GM19351 (cell line): ENCODE measurements at regions not wholly inside any gene's neighbourhood (a gene's known extent, or its start where the extent isn't known, plus 50 kb on each side); places are given as distances from the start of the nearest gene placed in this dataset.
"Not testable (repeated sequence)": the region's sequence is repeated elsewhere in the genome, so short reads cannot be mapped to it uniquely, and the experiment has no call there.

Experiments
- ATAC-seq: cut with Tn5 transposase; IDR thresholded peaks from one replicate; pipeline ENCODE4 v1.9.1; 2021; ENCODE audit warnings: mild to moderate bottlenecking, moderate library complexity; ENCODE audit not compliant: unreplicated experiment

DNA sequence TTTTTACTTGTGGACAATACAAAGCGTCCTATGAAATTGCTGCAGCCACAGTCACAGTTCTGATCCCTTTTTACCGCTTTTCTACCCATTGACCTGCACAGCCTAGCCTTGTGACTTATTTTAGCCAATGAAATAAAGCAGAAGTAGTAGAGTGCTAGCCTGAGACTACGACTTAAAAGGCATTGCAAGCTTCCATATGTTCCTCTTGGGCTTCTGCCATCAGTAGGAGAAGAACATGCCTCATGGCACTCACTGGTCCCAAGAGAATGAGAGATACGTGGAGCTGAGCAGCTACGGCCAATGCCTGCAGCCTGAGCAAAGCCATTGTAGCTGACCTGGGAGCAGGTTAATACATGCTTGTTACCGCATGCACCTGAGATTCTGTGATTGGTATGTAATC lies 416.6 kb upstream of the CLINT1 start:
- no peak for ATAC-seq

DNA sequence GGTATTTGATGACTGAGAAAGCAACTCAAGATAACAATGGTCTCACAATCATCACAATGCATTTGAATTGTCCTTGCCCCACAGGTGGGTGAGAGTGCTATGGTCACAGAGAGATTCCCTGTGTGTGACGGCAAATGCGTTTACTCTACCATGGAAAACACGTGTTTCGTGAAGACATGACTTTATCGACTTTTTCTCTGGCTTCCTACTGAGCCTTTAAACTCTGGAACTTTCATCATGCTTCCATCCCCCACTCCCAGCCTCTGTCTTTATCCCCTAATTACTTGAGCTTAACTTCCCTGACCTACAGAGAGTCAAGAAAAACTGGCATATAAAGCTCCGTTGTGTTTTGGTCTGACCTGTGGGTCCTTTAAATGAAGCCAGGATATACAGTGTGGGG lies 414.1 kb upstream of the CLINT1 start:
- no peak for ATAC-seq

DNA sequence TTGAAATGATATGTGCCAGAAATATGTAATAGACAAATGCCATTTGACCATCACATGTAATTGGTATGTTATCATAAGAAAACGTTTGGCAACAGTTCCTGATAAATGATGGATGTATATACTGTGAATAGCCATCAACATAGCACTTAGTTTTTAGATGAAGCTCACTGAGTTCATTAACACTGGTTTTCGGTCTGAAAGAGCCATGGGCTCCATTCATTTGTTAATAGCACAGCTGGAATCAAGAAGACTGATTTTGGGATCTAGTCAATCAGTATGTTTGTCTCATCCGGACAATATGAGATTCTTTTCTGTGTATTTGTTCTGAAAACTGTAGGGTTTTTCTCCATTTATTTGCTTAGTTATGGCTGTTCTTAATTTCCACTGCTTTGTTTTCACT lies 413.5 kb upstream of the CLINT1 start:
- no peak for ATAC-seq

DNA sequence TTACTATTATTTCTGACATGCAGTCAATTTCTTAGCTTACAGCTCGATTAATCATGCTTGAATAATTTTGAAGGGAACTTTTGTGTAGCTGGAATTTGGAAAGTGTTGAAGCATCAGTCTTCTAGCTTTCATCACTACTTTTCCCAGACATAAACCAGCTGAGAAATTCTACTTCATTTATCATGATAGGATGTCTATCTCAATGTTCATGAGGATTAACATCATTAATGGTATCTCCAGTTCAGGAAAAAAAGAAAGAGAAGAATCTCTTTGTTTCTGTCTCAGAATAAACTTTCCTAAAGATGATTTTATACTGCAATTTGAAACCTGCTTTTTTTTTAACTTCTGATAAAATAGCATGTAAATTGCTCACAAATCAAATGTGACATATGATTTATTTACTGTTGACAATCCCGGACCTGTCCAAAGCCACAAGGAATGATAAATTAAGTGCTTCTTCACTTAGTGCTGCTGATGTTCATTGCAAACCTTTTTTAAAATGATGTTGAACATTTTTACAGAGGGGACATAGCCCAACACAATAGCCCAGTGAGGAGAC lies 412.1 kb upstream of the CLINT1 start:
- no peak for ATAC-seq

DNA sequence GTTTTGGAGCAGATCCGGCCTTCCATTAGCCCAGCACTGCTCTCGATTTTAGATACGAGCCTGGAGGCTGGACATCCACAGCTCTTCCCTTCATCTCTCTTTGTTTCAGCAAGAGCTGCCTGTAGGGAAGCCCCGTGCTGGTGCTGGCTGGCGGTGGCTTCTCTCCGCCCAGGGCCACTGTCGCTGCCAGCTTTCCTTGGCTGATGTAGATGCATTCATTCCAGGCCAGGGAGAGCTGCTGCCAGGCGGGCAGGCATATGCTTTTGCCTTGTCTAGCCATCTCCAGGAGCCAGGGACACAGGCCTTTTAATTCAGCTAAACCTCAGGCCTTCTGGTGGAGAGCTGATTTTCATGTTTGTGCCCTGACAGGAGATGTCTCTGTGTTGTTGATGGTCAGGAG lies 409.3 kb upstream of the CLINT1 start:
- ATAC-seq, result no peak

DNA sequence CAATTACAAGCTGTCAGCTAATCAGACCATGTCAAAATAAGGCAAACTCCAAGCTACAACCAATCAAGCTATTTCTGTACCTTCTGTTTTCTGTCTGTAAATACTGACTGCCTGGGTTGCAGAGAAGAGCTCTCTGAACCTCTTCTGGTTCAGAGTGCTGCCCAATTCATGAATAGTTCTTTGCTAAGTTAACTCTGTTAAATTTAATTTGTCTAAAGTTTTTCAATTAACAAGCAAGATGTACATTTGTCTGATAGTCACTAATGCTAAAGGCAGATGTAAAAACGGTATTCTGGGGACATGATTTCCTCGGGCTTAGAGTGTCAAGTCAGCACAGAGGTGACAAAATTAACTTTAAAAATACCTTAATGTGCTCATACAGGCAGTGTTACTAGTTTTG lies 408.3 kb upstream of the CLINT1 start:
- ATAC-seq, result no peak

DNA sequence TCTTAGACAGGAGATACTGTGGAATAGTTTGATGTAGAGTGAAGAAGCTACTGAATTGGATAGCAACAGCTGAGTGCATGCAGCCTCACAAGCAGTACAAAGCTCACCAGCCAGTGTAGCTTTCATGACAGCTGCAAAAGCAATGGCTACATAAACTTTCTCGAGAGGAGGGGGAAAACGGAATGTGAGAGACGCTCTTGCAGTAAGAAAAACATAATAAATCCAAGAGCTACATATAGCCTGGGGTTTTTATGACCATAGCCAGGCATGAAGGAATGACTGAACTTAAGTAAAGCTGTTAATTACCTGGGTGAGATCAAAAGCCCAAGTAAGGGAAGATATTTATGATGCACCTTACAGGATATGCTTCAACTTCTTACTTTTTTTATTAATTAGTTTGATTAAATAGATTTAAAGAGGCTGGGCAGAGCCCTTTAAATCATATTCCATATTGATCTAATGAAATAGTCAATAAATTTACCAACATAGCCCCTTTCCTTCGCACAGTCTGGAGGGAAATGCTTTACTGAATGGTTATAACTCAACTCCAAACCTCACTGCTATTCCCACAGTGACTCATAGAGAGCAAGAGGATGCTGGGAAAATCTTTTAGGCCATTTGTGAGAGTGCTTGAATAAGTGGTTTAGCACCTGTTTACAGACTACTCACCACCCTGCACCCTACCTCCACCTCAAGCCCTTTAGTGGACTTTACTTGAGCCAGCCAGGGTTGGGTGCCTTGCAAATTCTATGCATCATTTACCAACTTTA lies 407.2 kb upstream of the CLINT1 start:
- no peak for ATAC-seq

DNA sequence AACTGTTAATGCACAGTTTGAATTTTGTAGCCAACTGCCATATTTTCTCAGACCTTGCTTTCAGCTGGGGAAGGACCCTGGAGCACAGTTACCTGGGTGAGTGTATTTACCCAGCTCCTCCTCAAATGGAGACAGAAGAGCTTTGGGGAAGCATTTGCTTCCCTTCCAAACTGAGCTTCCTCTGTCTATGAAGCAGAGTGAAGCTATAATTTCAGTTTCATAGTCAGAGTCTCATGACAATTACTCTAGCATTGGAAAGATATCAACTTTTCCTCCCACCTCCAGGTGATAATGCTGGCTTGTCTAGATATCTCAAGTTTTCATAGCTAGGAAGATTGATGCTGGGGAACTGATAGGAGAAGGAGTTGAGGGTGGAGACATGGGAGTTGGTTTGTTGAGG lies 406.4 kb upstream of the CLINT1 start:
- no peak for ATAC-seq

DNA sequence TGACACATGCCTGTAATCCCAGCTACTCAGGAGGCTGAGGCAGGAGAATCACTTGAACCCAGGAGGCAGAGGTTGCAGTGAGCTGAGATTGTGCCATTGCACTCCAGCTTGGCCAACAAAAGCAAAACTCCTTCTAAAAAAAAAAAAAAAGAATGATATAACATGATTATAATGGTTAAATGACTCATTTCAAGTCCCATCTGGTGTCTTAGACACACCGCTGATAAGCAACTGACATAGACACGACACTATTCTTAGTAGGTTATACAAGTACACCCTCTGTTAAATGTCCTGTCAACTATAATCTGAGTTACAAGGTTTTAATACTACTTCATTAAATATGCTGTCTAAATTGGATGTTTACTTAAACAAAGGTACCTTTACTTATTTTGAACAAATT lies 405.3 kb upstream of the CLINT1 start:
- ATAC-seq, result no peak

DNA sequence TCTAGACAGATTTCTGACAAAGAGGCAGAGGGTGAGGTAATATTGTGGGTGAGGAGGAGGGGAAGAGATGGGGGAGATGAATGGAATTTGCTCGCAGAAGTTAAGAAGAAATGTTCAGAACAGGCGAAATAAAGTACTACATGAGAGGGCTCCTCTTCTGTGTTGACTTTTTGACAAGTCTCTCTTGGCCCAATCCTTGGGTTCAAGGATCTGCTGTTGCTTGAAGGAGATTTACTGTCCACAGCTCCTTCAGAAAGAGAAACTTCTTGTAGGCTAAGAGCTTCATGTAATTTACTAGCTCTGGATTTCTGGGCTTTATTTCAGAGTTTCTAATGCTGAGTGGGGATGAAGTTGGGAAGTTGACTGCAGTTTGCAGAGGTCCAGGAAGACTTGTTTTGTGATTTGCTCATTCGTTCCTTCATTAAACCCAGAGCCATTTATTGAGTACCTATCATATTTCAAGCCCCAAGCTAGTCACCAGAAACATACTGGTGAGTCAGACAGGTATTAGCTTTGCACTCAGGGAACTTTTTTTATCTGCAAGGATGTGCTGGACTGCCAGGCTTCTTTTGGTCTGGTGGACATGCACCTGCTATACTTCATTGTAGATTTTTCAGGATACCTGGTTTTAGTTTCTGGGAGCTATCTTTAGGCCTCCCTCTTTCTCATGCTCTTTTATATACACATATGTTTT lies 402.9 kb upstream of the CLINT1 start:
- no peak for ATAC-seq

DNA sequence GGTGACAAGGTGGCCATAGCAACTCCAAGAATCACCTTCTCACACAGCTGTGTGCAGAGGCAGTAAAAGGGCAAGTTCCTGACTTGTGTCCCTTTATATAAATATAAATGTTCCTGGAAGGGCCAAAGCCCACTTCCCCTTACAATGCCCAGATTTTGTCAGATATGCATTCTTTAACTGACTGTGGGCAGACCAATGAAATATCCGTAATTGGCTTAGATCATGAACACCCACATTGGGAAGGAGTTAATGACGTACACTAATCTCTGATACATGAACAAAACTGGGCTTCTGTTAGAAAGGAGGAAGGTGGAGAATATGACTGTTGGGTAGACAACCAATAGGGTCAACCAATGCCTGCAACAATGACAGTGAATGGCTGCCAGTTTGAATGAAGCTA lies 397.2 kb upstream of the CLINT1 start:
- no peak for ATAC-seq

DNA sequence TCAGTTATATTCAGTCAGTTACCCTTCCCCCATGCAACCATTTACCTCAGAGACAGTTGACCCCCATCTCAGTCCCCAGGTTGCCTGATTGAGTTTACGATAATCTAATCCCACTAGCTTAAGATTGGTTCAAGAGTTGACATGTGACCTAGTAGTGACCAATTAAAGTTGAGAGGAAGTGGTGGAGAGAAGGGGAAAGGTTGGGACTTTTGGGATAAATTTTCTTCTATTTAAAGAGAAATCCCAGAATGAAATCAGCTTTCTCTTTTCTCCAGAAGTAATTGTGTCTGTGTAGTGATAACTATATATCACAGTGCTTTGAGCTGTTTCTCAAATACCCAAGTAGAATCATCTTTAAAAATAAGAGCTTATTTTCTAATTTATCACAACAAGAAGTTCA lies 396.7 kb upstream of the CLINT1 start:
- no peak for ATAC-seq

DNA sequence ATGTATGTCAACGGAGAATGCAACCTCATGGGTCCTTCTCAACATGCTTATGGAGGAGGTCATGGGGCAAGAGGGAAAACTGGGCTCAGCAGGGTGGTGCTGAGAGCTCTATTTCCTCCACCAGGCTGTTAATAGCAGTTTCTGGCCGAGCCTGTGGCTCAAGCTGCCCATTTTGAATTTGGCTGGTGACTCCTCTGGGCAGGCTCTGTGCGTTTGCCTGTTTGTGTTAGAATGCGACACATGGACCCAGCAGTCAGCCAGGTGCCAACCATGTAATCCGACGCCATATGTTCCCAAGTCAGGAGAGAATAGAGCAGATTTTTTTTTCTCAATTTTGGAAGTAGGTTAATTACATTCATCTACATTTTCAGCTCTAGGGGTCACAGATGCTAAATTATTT lies 387.7 kb upstream of the CLINT1 start:
- no peak for ATAC-seq

DNA sequence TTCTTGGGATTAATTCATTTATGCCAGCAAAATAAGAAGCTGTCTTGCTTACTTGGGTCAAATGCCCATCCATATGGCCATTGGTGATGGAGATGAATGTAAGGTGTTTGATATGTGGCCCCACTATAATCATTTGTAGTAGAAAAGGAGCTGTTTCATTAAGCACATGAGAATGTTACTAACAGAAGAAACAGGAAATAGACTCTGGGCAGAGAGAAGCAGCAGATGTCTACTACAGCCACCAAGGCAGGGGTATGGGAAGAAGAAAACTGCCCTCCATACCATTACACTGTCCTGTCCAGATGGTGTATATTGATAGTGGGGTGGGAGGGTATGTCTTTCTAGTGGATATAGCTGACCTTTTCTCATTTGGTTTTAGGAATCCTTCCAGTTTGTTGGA lies 386.6 kb upstream of the CLINT1 start:
- ATAC-seq, result no peak

DNA sequence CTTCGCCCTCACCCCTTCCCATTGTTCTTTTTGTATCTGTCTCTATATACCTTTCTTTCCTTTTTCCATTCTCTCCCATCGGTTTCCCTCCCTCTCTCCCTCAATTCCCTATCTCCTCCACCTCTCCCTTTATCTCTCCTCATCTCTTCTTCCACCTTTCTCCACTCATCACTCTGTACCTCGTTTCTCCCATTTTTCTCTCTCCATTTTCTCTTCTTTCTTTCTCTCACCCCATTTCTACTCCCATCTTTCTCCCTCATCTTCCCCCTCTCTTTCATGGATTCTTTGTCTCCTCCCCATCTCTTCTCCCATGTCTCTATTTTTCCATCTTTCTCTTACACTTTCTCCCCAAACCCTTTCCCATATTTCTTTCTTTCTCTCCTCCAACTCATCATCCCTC lies 385.9 kb upstream of the CLINT1 start:
- no peak for ATAC-seq

DNA sequence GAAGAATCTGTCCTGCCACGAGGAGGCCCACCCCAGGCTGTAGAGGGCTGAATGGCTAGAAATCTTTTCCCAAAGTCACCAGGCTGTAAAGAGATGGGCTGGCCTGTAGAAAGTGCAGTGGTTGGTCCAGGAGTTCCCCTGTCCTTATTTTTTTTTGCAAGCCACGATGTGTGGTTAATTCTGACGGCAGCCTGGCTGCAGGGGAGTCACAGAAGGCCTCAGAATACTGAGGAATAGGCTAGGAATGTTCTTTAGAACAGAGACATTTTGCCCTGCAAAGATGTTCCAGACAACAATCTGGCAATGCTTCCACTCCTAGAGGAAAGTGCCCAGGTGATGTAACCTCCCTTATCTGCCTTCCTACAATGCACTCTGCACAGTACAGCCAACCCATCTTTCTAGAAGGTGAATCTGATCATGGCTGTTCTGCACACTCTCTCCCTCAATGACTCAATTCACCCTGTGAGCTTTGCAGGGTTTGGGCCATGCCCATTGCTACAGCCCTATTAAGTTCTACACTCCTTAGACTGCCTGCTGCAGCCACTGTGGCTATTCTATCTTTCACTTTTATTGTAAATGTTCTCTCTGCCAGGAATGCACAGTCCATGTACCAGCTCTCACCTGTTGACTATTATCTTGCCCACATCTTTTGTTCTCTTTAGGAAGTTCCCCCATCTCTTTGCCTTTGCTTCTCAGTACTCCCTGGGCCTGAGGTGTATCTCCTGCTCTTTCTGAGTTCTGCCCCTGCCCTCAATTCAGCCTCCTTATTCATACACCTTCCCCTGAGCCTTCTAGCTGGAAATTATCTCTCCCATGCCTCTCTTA lies 377.8 kb upstream of the CLINT1 start:
- no peak for ATAC-seq

DNA sequence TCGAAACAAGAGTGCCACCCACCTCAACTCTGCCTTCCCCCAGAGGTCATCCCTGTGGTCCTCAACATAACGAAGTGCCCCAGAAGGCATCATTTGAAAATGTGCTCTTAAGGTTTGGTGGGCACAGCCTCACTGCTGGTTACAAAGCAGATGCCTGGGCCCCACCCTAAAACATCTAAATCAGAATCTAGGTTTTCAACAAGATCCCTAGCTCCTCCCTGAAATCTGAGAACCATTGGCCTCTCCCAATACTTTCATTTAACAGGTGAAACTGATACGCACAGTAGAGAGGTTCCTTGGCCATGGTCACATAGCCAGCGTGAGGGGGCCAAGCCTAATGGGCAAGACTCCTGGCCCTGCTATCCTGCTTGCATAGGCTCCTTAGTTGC lies 376.2 kb upstream of the CLINT1 start:
- no peak for ATAC-seq

DNA sequence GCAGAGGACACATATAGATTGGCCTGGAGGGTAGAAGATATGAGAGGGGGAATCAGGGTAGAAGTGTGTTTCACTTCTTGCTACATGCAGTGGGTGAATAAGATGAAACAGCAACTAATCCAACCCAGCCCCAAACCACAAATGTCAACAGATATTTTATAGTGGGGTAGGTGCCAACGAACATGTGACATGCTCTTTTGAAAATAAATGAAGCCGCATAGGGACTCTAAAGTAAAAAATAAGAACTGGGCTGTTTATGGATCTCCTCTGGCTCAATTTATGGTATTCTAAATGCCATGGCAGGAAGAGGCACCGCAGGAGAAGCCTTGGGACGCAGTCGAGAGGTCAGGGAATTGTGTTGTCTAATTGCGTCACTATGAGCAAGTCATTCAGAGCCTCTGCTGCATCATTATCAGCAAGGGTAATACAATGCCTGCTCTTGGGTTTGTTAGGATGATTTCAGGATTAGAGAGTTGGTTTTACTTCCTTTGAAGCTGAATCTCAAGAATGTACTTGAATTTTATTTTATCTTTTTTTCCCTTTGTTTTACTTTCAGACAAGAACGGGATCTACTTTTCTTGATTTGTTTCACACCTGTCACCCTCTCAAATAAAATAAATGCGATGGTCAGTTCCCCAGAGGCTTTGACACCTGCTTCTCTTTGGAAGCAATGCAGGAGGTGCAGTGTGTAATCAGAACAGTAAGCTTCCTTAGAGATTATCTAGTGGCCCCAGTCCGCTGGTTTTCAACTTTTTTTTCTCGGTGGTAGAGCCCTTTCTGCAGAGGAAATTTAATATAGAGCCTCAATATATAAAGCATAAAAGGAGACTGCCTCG lies 375.6 kb upstream of the CLINT1 start:
- ATAC-seq, result no peak

DNA sequence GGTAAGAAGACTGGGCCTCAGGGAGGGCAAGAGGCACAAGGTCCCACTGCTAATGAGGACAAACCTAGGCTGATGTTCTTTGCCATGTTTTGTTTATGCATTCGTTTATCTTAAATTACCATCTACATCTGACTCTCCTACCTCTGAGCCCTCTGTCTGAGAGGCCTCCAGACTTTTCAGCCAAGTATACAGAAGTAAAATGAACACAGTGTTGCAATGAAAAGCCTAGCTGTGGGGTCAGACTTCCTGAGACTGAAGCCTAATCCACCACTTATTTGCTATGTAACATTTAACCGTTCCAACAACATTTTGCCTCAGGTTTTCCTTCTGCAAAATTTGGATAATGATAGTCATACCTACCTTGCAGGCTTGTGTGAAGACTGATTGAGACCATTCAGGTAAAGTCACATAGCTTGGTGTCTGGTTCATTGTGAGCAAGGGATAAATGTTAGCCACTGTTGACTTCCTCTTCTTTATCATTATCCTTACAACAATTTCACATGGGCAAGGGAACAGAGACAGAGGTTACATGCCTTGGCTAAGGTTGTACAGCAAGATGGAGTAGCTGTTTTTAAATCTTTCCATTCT lies 374.9 kb upstream of the CLINT1 start:
- no peak for ATAC-seq

DNA sequence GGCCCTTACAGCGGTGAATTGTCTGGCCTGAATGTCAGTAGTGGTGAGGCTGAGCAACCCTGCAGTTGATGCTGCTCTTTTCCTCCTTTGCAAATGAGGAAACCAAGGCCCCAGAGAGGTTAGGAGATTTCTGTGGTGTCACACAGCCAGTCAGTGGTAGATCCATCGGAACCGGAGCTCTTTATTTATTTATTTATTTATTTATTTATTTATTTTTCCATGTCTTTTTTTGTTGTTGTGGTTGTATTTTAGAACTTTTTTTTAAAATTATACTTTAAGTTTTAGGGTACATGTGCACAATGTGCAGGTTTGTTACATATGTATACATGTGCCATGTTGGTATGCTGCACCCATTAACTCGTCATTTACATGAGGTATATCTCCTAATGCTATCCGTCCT lies 368.4 kb upstream of the CLINT1 start:
- ATAC-seq, result not testable (repeated sequence)
